Hepatocyte (in vitro differentiated cells): ENCODE measurements at regions not wholly inside any gene's neighbourhood (a gene's known extent, or its start where the extent isn't known, plus 50 kb on each side); places are given as distances from the start of the nearest gene placed in this dataset.

Experiments
- EZH2 ChIP-seq: fragments of 200-600 bp; sonication (generic); IDR thresholded peaks from 2 replicates; pipeline ENCODE4 v1.6.1; 2016; ENCODE audit warnings: antibody characterized with exemption, mild to moderate bottlenecking, borderline replicate concordance
- TF ChIP-seq, protein P1 (sequence below): fragments of 200-600 bp; sonication (generic); IDR thresholded peaks from 2 replicates; pipeline ENCODE4 v1.5.1; 2016; ENCODE audit warnings: antibody characterized with exemption, mild to moderate bottlenecking; ENCODE audit not compliant: poor library complexity

DNA sequence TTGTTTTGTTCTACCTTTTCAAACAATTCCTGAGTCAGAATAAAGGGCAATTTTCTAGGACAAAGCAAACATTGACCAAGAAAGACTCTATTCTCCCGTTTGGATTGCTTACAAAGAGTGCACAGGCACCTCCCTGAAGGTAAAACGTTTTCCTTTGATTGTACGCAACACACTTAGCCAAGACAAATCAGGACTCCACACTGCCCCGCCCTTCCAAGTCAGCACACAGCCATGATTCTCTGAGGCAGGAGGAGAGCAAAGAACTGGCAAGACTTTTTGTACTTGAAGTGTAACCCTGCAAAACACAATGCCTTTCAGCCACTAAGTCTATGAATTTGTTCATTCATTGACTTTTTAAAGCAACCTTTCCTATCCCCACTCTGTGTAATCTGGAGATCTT is 85.0 kb upstream of the FAM180A start:
- TF ChIP-seq, protein P1, sequence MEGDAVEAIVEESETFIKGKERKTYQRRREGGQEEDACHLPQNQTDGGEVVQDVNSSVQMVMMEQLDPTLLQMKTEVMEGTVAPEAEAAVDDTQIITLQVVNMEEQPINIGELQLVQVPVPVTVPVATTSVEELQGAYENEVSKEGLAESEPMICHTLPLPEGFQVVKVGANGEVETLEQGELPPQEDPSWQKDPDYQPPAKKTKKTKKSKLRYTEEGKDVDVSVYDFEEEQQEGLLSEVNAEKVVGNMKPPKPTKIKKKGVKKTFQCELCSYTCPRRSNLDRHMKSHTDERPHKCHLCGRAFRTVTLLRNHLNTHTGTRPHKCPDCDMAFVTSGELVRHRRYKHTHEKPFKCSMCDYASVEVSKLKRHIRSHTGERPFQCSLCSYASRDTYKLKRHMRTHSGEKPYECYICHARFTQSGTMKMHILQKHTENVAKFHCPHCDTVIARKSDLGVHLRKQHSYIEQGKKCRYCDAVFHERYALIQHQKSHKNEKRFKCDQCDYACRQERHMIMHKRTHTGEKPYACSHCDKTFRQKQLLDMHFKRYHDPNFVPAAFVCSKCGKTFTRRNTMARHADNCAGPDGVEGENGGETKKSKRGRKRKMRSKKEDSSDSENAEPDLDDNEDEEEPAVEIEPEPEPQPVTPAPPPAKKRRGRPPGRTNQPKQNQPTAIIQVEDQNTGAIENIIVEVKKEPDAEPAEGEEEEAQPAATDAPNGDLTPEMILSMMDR = no peak
- TF ChIP-seq EZH2 = no peak
